IPS-18a (cell line): ENCODE measurements at regions not wholly inside any gene's neighbourhood (a gene's known extent, or its start where the extent isn't known, plus 50 kb on each side); places are given as distances from the start of the nearest gene placed in this dataset.

Source experiments
- H3K27ac ChIP-seq: one replicate; pipeline ENCODE4 v1.5.1; 2013; ENCODE audit warnings: low read length
- H3K27me3 ChIP-seq: one replicate; pipeline ENCODE4 v1.6.1; 2013; ENCODE audit warnings: mild to moderate bottlenecking, low read length; ENCODE audit not compliant: control insufficient read depth, insufficient read depth
- H3K36me3 ChIP-seq: one replicate; pipeline ENCODE4 v1.6.1; 2013; ENCODE audit warnings: low read depth, low read length; ENCODE audit not compliant: control insufficient read depth
- H3K4me1 ChIP-seq: one replicate; pipeline ENCODE4 v1.6.1; 2013; ENCODE audit warnings: low read depth, low read length; ENCODE audit not compliant: control insufficient read depth
- H3K4me3 ChIP-seq: one replicate; pipeline ENCODE4 v1.5.1; 2013; ENCODE audit warnings: low read length
- H3K9ac ChIP-seq: one replicate; pipeline ENCODE4 v1.6.1; 2013; ENCODE audit warnings: mild to moderate bottlenecking, low read length, moderate library complexity
- H3K9me3 ChIP-seq: one replicate; pipeline ENCODE4 v1.6.1; 2013; ENCODE audit warnings: low read depth, low read length; ENCODE audit not compliant: control insufficient read depth

DNA sequence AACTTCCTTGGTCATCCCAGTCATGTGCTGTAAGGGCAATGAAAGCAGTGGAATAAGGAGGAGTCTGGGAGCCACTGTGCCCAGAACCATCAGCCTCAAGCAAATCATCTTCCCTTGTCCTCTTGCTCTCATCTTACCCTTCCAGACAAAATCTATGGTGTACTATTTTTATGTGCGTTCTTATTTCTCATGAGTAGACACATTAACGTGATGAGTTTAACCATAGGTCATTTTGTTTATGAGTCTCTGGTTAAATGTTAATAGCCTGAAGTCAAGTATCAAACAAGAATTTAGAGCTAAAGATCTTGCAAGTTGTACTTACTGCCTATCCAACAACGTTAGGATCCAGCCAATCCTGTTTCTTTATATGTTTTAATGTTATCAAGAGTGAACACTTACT, 495.3 kb downstream of the SPRY1 start:
- no peaks in the 10 kb centered on the region for H3K36me3 ChIP-seq

DNA sequence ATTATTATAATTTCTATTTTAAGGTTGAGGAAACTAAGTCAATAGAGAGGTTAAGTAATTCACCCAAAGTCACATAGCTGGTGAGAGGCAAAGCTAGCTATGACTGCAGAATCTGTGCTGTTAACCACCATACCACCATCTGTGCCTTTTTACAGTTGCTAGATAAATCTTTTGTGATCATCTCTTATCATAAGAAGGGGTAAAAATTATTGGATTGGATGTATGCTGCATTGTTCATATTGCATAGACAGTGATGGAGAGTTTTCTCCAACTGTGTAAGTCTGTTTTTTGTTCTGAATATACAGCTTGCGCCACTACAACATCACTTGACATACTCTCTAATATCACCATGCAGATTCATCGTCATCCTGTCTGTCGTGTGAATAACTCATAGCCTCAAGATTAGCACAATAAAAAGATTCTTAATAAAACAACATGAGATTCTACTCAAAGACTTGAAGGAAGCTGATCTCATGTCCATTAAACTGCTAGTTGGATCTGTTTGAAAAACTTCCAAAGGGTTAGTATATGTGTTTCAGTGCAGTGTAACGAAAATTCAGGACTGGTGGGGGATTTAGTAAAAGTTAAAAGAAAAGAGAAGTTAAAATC, 495.9 kb downstream of the SPRY1 start:
- no peak overlapping the region for H3K27ac ChIP-seq
- H3K4me3 ChIP-seq = no peak overlapping the region
- H3K36me3 ChIP-seq = no peaks in the 10 kb centered on the region
- no peaks in the 10 kb centered on the region for H3K9me3 ChIP-seq
- H3K9ac ChIP-seq = no peak overlapping the region
- H3K4me1 ChIP-seq = no peaks in the 10 kb centered on the region
- no peaks in the 10 kb centered on the region for H3K27me3 ChIP-seq

More for the DNA sequence above, 495.3 kb downstream of the SPRY1 start:
- H3K9me3 ChIP-seq = no peaks in the 10 kb centered on the region
- H3K27ac ChIP-seq = no peak overlapping the region
- H3K4me3 ChIP-seq = no peak overlapping the region
- no peaks in the 10 kb centered on the region for H3K4me1 ChIP-seq
- no peaks in the 10 kb centered on the region for H3K27me3 ChIP-seq
- no peak overlapping the region for H3K9ac ChIP-seq

DNA sequence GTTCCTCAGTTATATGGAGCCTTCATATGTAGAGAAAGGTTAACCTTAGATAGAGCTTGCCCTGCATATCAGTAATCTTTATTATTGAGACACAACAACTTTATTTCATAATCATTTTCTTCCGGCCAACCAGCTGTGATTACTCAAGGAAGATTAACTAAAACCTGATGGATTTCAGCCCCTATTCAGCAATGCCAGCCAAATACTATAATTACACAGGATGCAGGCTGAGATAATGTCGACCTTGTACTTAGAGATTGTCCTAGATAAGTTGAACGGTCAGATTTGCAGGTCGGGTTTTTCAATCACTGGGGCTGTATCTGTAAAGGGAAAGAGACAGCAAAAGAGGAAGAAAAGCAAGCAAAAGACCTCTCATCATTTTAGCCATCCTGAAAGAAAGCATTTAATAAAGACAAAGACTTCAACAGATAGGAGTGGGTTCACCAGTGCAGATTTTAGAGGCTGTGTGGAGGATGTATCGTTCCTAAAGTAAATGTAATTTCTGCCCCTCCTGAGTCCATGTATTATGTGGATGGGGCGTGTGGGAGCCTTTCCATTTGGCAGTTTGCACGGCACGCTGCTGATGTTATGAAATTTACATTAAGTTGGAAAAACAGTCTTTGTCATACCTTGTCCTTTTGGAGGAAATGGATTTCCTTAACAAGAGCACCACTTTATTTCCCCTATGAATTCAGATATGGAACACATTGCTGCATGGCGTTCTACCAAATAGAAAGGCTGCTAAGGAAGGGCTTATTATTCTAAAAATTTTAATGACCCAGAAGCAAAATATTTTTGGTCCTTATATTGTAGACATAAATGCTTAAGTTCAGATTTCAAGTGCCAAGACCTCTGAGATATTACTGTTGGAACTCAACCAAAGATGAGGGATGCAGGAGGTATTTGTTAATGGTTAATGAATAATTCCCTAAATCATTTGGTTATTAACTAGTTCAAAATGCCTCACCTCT, 496.7 kb downstream of the SPRY1 start:
- Histone ChIP-seq H3K27ac (no peak overlapping the region), H3K4me1 (no peaks in the 10 kb centered on the region), H3K27me3 (no peaks in the 10 kb centered on the region), H3K36me3 (no peaks in the 10 kb centered on the region), H3K9me3 (no peaks in the 10 kb centered on the region), H3K9ac (no peak overlapping the region), H3K4me3 (no peak overlapping the region)

DNA sequence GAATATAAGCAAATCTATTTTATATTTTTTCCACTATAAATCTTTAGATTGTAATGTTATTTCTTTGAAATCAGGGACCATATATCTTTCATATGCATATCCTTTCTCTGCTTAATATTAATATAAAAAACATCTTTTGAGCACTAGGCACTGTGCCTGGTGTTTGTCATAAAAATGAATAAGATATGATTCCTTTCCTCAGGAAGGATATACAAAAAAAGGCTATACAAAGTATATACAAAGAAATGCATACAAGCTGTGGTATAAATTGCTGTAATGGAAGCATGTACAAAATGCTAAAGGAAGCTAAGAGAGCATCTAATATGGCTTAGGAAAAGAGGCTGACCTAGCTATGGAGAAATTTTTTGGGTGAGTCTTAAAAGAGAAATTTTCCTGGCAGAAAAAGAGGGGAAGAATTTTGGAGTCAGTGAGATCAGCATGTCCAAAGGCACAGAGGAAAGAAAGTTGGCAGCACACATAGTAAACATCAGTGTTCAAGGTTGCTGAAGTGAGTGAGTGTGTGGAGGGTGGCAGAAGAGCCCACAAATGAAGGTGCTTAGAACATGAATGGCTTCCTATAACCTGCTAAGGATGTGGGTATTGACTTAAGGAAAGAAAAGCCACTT, 500.0 kb downstream of the SPRY1 start:
- Histone ChIP-seq H3K4me3 (no peak overlapping the region), H3K4me1 (peaks cover 10% of the 10 kb centered on the region), H3K9ac (no peak overlapping the region), H3K27ac (no peak overlapping the region), H3K36me3 (no peaks in the 10 kb centered on the region), H3K9me3 (no peaks in the 10 kb centered on the region), H3K27me3 (no peaks in the 10 kb centered on the region)

DNA sequence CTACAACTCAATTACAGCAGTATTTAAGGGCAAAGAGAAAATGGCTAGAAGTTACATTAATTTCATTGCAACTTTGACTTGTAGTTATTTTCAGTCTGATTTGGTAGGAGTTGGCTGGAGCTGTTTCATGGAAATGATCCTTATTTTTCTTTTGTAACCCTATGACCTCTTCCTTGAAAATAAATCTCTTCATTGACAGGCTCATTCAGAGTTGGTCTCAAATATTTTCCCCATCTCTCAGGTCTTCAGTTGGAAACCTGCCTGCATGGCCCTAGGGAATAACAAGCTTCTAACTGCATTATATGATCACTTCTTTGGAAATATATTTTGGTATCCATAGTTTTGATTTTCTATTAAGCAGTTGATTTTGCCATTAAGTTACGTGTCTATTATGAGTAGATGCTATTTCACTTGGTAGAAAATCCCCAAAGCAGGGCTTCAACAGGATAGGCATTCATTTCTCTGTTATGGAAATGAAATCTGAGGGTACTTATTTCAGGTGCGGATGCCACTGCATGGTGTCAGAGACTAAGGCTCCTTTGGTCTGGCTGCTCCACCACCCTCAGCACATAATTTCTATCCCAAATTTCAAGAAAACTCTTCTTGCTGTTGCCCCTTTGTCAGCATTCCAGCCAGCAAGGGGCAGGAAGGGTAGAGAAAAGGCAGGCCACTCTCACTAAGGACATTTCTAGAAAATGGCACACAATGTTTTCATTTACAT, 502.5 kb downstream of the SPRY1 start:
- Histone ChIP-seq H3K9ac (no peak overlapping the region), H3K36me3 (no peaks in the 10 kb centered on the region), H3K27ac (no peak overlapping the region), H3K4me1 (peaks cover 10% of the 10 kb centered on the region), H3K27me3 (no peaks in the 10 kb centered on the region), H3K9me3 (no peaks in the 10 kb centered on the region), H3K4me3 (no peak overlapping the region)

DNA sequence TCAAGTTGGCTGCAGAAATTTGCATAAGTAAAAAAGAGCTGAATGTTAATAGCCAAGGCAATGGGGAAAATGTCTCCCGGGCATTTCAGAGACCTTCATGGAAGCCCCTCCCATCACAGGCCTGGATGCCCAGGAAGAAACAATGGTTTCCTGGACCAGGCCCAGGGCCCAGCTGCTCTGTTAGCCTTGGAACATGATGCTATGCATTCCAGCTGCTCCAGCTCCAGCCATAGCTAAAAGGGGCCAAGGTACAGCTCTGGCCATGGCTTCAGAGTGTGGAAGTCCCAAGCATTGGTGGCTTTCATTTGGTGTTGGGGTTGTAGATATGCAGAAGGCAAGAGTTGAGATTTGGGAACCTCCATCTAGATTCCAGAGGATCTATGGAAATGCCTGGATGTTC, 508.3 kb downstream of the SPRY1 start:
- no peaks in the 10 kb centered on the region for H3K36me3 ChIP-seq
- H3K4me1 ChIP-seq = no peaks in the 10 kb centered on the region
- no peak overlapping the region for H3K27ac ChIP-seq
- no peaks in the 10 kb centered on the region for H3K9me3 ChIP-seq
- no peaks in the 10 kb centered on the region for H3K27me3 ChIP-seq
- no peak overlapping the region for H3K9ac ChIP-seq
- H3K4me3 ChIP-seq = no peak overlapping the region

DNA sequence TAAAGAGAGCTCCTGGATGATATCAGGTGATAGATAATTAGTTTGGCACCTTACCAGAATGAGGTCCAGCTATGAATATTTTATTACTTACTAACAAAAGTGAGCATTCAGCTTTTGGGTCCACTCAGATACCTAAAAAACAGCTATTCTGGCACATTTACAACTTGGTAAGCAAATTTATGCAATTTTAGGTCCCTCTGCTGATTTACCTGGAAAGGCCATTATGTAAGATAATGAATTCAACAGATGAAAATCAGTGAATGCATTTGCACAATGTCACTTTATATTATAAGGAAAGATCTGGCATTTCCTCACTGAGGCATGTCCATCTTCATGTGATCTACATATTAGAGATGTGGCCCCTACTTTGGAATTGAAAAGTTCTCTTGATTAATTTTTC, 517.0 kb downstream of the SPRY1 start:
- H3K36me3 ChIP-seq = no peaks in the 10 kb centered on the region
- no peak overlapping the region for H3K27ac ChIP-seq

DNA sequence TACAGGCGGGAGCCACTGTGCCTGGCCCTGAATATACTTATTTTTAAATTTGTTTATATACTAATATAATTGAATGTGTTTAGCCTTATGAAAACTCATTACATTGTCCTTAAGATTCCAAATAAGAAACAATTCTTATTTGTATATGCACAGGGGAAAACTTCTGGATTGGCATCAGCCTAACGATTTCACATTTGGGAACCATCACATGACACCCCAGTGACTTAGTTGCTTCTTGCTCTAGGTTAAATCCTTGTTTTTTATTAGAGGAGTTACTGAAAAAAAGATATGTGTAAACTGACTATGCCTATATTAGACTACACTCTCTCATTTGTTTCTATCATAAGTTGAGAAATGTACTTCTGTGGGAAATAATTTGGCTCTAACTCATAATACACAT, 520.2 kb downstream of the SPRY1 start:
- Histone ChIP-seq H3K4me3 (no peak overlapping the region), H3K36me3 (no peaks in the 10 kb centered on the region), H3K4me1 (no peaks in the 10 kb centered on the region), H3K27ac (no peak overlapping the region), H3K9ac (no peak overlapping the region), H3K27me3 (no peaks in the 10 kb centered on the region), H3K9me3 (no peaks in the 10 kb centered on the region)

More for the DNA sequence above, 517.0 kb downstream of the SPRY1 start:
- no peak overlapping the region for H3K9ac ChIP-seq
- no peaks in the 10 kb centered on the region for H3K4me1 ChIP-seq
- H3K9me3 ChIP-seq = no peaks in the 10 kb centered on the region
- H3K27me3 ChIP-seq = no peaks in the 10 kb centered on the region
- H3K4me3 ChIP-seq = no peak overlapping the region

DNA sequence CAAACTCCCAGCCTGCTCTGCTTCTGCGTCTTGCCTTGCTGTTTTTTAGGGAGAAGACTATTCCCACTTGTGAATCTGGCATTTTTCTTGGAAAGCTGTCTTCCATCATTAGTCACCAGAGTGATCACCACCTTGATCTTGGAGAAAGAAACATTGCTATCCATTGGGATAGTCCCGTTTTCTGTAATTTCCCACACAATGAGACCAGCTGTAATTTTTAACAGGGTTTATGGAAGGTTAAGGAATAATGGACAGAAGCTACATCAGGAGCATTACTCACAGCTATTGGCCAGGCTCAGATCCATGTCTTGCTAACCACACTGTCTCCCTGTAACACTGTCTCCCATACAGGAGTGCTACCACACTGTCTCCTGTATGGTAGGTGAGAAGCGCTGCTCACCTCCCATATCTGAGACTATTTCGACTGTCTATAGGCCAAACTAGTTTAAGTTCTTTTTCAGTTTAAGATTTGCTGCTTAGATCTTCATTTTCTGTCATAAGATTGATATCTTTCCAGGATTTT, 523.0 kb downstream of the SPRY1 start:
- no peaks in the 10 kb centered on the region for H3K4me1 ChIP-seq
- H3K36me3 ChIP-seq = no peaks in the 10 kb centered on the region
- H3K27me3 ChIP-seq = no peaks in the 10 kb centered on the region
- no peaks in the 10 kb centered on the region for H3K9me3 ChIP-seq
- H3K4me3 ChIP-seq = no peak overlapping the region
- no peak overlapping the region for H3K27ac ChIP-seq
- H3K9ac ChIP-seq = no peak overlapping the region

DNA sequence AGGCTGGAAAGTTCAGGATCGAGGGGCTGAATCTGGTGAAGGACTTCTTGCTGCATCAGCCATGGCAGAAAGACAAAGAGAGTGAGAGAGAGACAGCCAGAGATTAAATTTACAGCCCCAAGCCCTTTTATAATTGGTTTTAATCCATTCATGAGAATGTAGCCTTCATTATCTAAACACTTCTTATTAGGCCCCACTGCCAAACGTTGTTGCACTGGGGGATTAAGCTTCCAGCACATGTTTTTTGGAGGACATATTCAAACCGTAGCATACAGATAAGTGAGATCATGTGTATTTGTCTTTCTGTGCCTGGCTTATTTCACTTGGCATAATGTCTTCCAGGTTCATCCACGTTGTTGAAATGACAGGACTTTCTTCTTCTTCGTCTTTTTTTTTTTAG, 524.7 kb downstream of the SPRY1 start:
- Histone ChIP-seq H3K4me1 (no peaks in the 10 kb centered on the region), H3K27ac (no peak overlapping the region), H3K4me3 (no peak overlapping the region), H3K9me3 (no peaks in the 10 kb centered on the region), H3K9ac (no peak overlapping the region), H3K36me3 (no peaks in the 10 kb centered on the region), H3K27me3 (no peaks in the 10 kb centered on the region)

DNA sequence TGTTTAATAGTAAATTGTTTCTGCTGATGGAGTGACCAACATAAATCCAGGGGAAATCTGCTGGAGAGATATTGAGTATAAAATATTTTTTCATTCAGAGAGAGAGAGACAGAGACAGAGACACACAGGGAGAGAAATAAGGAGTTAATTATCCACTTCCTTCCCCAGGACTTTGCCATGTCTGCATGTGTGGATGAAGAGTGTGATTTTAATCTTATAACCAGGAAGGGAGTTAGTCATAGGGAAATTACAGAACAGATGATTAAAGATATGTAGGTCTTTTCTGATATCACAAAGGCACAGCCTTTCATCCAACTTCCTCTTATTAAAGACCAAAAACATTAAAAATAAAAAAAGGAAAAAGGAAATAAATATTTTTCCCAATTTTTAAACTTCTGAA, 526.3 kb downstream of the SPRY1 start:
- Histone ChIP-seq H3K4me3 (no peak overlapping the region), H3K36me3 (no peaks in the 10 kb centered on the region), H3K27ac (no peak overlapping the region), H3K27me3 (no peaks in the 10 kb centered on the region), H3K9me3 (no peaks in the 10 kb centered on the region), H3K4me1 (no peaks in the 10 kb centered on the region), H3K9ac (no peak overlapping the region)
